Neural crest cell (in vitro differentiated cells): ENCODE measurements at regions not wholly inside any gene's neighbourhood (a gene's known extent, or its start where the extent isn't known, plus 50 kb on each side); places are given as distances from the start of the nearest gene placed in this dataset.

Source experiments
- DNase-seq: peaks from one replicate; pipeline ENCODE4 v3.0.0; 2021; ENCODE audit warnings: low read depth, mixed read lengths, low spot score
- H3K27ac Mint-ChIP-seq: one replicate; pipeline ENCODE4 v1.8.0; 2021; ENCODE audit warnings: mild to moderate bottlenecking, mixed read lengths; ENCODE audit not compliant: unreplicated experiment
- H3K27me3 Mint-ChIP-seq: 2 replicates; pipeline ENCODE4 v1.8.0; 2021; ENCODE audit warnings: low read depth, mild to moderate bottlenecking, mixed read lengths
- H3K36me3 Mint-ChIP-seq: 2 replicates; pipeline ENCODE4 v1.8.0; 2021; ENCODE audit warnings: low read depth, mild to moderate bottlenecking, mixed read lengths
- H3K4me1 Mint-ChIP-seq: 2 replicates; pipeline ENCODE4 v1.8.0; 2021; ENCODE audit warnings: mixed read lengths
- H3K4me3 Mint-ChIP-seq: one replicate; pipeline ENCODE4 v1.8.0; 2021; ENCODE audit warnings: mild to moderate bottlenecking, mixed read lengths
- H3K9me3 Mint-ChIP-seq: 2 replicates; pipeline ENCODE4 v1.8.0; 2021; ENCODE audit warnings: mixed read lengths
- CTCF ChIP-seq: fragments of 200-600 bp; sonication (generic); conservative IDR thresholded peaks from 2 replicates; pipeline ENCODE4 v1.5.0; 2021; ENCODE audit warnings: antibody characterized with exemption, mild to moderate bottlenecking

DNA sequence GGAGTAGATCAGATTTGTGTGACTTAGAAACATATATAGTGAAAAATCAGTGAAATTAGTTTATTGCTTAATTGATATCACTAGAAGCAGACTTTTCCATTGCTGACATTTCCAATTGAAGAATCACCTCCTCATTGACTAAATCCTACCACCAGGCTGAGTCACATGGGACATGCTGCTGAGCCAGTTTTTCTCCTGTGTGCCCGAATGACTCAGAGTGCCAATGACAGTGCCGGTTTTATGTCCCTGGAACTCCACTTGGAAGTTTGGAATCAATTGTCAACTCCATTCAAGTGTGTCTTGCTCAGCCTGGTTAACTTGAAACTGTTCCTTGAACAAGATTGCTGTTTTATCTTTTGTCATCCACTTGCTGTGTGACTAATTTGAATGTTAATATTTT lies 316.1 kb upstream of the PRDM1 start:
- peaks cover 3% of the 10 kb centered on the region for H3K9me3 Mint-ChIP-seq
- no peaks in the 10 kb centered on the region for H3K27me3 Mint-ChIP-seq
- no peak for TF ChIP-seq CTCF
- no peak overlapping the region for H3K4me3 Mint-ChIP-seq
- H3K27ac Mint-ChIP-seq, result no peak overlapping the region
- no peaks in the 10 kb centered on the region for H3K36me3 Mint-ChIP-seq
- no peak for DNase-seq
- no peaks in the 10 kb centered on the region for H3K4me1 Mint-ChIP-seq

DNA sequence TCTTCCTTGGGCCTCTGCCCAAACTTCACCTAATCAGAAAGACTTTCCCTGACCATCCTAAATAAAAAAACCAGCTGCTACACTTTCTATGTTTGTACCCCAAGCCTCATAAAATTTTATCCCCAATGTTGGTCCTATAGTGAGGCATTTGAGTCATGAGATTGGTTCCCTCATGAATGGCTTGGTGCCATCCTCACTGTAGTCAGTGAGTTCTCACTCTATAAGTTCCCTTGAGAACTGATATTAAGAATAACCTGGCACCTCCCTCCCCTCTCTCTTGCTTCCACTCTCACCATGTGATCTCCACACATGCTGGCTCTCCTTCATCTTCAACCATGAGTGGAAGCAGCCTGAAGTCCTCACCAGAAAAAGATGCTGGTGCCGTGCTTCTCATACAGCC lies 316.9 kb upstream of the PRDM1 start:
- H3K9me3 Mint-ChIP-seq, result peaks cover 3% of the 10 kb centered on the region
- DNase-seq, result no peak
- H3K4me3 Mint-ChIP-seq, result no peak overlapping the region
- TF ChIP-seq CTCF, result no peak
- H3K27me3 Mint-ChIP-seq, result no peaks in the 10 kb centered on the region
- no peak overlapping the region for H3K27ac Mint-ChIP-seq
- no peaks in the 10 kb centered on the region for H3K36me3 Mint-ChIP-seq
- no peaks in the 10 kb centered on the region for H3K4me1 Mint-ChIP-seq

DNA sequence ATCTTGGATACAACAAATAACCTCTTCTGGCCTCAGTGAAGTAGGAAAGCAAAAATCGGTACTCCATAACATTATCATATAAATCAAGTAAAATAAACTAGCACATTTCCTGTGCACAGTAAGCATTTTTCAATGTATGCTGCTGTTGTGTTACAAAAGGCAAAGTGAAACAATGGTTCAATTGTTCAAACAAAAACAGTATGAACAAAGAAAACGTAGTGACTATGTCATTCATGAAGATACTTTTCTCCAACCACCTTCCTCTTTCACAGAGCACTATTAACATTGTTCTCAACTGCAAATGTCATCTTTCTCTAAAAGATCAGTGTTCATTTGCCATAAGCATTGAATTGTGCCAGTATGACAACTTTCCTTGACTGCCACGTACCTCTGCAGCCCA lies 318.6 kb upstream of the PRDM1 start:
- Mint-ChIP-seq H3K36me3 (no peaks in the 10 kb centered on the region), H3K4me1 (no peaks in the 10 kb centered on the region), H3K27me3 (no peaks in the 10 kb centered on the region), H3K9me3 (peaks cover 3% of the 10 kb centered on the region), H3K4me3 (no peak overlapping the region), H3K27ac (no peak overlapping the region)
- DNase-seq, result no peak
- TF ChIP-seq CTCF, result no peak

GRCh38 chr6:105765239-105765638 lies 320.9 kb upstream of the PRDM1 start:
- Mint-ChIP-seq H3K27ac (no peak overlapping the region), H3K27me3 (no peaks in the 10 kb centered on the region), H3K36me3 (no peaks in the 10 kb centered on the region), H3K9me3 (no peaks in the 10 kb centered on the region), H3K4me3 (no peak overlapping the region), H3K4me1 (no peaks in the 10 kb centered on the region)
- DNase-seq, result no peak
- TF ChIP-seq CTCF, result no peak

- Mint-ChIP-seq H3K4me3 (no peak overlapping the region), H3K4me1 (no peaks in the 10 kb centered on the region), H3K27ac (no peak overlapping the region), H3K27me3 (no peaks in the 10 kb centered on the region), H3K36me3 (no peaks in the 10 kb centered on the region), H3K9me3 (no peaks in the 10 kb centered on the region)
- no peak for TF ChIP-seq CTCF
- DNase-seq, result no peak
Observed at GRCh38 chr6:105764315-105764714, 321.8 kb upstream of the PRDM1 start.

- H3K9me3 Mint-ChIP-seq, result no peaks in the 10 kb centered on the region
- no peaks in the 10 kb centered on the region for H3K36me3 Mint-ChIP-seq
- no peak for DNase-seq
- no peaks in the 10 kb centered on the region for H3K4me1 Mint-ChIP-seq
- H3K27ac Mint-ChIP-seq, result no peak overlapping the region
- TF ChIP-seq CTCF, result no peak
- H3K27me3 Mint-ChIP-seq, result no peaks in the 10 kb centered on the region
- no peak overlapping the region for H3K4me3 Mint-ChIP-seq
Observed at GRCh38 chr6:105763866-105764265, 322.3 kb upstream of the PRDM1 start.
